Prostate gland (tissue), 2 donors: ENCODE measurements at regions not wholly inside any gene's neighbourhood (a gene's known extent, or its start where the extent isn't known, plus 50 kb on each side); places are given as distances from the start of the nearest gene placed in this dataset.

Experiments used
- POLR2A ChIP-seq: fragments of 450-650 bp; IDR thresholded peaks from one replicate; pipeline ENCODE4 v1.6.1; 2016; ENCODE audit warnings: antibody characterized with exemption, mild to moderate bottlenecking
- POLR2AphosphoS5 ChIP-seq: sonication (generic); formaldehyde crosslinking; IDR thresholded peaks from one replicate; pipeline ENCODE4 v1.6.1; 2017; ENCODE audit warnings: antibody characterized with exemption
- TF ChIP-seq, protein P1 (sequence below), 4 experiments: fragments of 200-600 bp in 2 of 4; fragments of 450-650 bp in 2 of 4; sonication (generic) in 2 of 4; IDR thresholded peaks; 1 replicate in 3 of 4; 2 replicates in 1 of 4; pipeline ENCODE4 v1.5.1; 2016 to 2019; ENCODE audit warnings: antibody characterized with exemption in 4 of 4, mild to moderate bottlenecking in 2 of 4, moderate library complexity in 2 of 4

DNA sequence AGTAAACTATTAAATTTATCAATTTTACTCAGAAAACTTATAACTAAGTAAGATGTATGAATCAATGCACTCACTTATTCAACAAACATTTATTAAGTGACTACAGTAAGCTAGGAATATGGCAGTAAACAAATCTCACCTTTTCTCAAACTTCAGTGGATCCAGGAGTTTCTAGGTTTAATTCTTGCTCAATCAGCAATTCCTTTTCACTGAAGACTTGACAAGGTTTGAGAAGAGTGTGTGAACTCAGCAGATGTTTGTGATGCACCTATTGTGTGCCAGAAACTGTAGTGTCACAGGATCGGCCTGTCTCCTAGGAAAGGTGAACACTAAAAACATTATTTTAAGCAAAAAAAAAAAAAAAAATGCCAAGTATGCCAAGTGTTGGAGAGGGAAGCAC is 167.8 kb downstream of the ALG10 start:
- TF ChIP-seq, protein P1, sequence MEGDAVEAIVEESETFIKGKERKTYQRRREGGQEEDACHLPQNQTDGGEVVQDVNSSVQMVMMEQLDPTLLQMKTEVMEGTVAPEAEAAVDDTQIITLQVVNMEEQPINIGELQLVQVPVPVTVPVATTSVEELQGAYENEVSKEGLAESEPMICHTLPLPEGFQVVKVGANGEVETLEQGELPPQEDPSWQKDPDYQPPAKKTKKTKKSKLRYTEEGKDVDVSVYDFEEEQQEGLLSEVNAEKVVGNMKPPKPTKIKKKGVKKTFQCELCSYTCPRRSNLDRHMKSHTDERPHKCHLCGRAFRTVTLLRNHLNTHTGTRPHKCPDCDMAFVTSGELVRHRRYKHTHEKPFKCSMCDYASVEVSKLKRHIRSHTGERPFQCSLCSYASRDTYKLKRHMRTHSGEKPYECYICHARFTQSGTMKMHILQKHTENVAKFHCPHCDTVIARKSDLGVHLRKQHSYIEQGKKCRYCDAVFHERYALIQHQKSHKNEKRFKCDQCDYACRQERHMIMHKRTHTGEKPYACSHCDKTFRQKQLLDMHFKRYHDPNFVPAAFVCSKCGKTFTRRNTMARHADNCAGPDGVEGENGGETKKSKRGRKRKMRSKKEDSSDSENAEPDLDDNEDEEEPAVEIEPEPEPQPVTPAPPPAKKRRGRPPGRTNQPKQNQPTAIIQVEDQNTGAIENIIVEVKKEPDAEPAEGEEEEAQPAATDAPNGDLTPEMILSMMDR (IDR thresholded peaks at IDR 0.05): no peak
- no peak for TF ChIP-seq POLR2AphosphoS5
- TF ChIP-seq POLR2A: no peak
